ENCODE measurements at regions not wholly inside any gene's neighbourhood (a gene's known extent, or its start where the extent isn't known, plus 50 kb on each side); places are given as distances from the start of the nearest gene placed in this dataset.
"Not testable (repeated sequence)": the region's sequence is repeated elsewhere in the genome, so short reads cannot be mapped to it uniquely, and the experiment has no call there.

DNA sequence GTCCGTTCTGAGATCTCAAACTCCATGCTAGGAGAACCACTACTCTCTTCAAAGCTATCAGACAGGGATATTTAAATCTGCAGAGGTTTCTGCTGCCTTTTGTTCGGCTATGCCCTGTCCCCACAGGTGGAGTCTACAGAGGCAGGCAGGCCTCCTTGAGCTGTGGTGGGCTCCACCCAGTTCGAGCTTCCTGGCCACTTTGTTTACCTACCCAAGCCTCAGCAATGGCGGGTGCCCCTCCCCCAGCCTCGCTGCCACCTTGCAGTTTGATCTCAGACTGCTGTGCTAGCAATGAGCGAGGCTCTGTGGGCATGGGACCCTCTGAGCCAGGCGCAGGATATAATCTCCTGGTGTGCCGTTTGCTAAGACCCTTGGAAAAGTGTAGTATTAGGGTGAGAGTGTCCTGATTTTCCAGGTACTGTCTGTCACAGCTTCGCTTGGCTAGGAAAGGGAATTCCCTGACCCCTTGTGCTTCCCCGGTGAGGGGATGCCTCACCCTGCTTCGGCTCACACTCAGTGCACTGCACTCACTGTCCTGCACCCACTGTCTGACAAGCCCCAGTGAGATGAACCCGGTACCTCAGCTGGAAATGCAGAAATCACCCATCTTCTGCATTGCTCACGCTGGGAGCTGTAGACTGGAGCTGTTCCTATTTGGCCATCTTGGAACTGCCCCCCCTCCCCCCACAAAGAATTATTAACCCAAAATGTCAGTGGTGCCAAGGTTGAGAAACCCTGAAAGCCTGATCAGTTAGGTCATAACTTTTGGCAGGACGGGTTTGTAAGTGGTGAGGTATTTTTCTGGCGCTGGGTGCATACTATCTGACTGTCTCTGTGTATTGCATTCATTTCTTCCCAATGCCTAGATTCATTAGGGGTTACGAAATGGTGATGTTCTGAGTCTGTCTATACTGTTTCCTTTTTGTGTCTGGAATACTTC is 181.4 kb downstream of the TEX29 start:
- DNase-seq = not testable (repeated sequence)

DNA sequence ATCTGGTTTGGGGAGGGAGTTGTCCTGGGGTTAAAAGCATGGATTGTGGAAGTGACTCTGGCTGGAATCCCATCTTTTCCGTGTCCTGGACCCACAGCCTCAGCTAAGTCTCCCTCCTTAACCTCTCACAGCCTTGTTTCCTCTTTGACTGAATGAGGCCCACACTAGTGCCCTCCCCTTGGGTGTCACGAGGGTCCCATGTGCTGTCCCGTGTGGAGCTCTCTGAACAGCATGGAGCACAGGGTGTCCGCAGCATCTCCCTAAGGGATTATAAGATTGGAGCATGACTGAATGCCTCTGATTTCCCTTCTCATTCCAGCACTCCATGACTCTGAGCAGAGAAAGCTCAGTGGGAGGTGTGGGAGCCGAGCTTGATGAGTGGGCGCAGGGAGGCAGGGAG is 182.5 kb downstream of the TEX29 start:
- DNase-seq = no peak

DNA sequence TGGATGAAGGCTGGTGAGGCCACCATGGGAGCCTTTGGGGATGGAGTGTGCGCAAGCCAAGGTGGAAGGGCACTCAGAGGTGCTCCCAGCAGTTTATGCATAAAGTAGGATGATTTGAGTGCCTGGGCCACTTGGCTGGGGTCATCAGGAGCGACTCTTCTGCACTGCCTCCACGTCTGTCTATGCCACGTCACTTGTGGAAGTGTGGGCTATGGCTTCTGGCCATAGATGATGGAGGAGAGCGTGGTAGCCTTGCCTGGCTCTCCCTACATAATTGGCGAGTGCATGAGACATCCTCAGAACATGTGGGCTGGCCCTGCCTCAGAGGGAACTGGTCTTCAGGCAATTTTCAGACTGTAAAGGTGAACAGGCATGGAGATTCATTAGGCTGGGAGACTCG is 182.9 kb downstream of the TEX29 start:
- DNase-seq = no peak

DNA sequence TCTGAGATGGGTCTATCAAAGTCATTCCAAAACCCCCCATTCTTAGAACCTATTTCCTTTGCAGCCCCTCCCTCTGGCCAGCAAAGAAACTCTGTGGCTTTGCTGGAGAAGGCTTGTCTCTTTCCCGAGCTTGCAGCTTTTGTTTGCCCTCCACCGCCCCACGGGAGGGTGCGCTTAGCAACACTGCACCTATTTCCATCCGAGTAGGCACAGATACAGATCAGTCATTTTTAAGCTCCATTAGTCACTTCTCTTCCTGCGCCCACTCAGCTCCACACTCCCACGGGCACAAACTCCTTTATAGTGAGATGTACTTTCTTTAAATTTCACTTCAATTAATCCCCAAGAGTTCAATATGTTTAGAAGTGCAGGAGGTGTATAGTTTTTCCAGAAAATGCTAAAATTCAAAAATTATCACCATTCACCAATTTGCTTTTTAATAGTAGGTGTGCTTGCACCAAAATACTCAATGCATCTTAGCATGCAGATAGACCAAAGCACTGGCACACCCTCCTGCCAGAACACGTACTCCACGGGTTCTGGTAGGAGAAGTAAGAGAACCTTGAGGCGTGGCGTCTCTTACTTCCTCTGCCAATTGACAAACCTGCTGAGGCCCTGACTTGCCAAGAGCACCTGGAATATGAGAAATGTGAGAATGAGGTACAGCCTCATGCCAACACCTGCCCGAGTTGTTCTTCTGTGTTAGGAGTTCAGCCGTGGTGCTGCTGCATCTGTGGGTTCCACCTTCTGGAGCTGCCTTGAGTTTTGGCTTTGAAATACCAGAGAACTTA is 183.7 kb downstream of the TEX29 start:
- no peak for DNase-seq

DNA sequence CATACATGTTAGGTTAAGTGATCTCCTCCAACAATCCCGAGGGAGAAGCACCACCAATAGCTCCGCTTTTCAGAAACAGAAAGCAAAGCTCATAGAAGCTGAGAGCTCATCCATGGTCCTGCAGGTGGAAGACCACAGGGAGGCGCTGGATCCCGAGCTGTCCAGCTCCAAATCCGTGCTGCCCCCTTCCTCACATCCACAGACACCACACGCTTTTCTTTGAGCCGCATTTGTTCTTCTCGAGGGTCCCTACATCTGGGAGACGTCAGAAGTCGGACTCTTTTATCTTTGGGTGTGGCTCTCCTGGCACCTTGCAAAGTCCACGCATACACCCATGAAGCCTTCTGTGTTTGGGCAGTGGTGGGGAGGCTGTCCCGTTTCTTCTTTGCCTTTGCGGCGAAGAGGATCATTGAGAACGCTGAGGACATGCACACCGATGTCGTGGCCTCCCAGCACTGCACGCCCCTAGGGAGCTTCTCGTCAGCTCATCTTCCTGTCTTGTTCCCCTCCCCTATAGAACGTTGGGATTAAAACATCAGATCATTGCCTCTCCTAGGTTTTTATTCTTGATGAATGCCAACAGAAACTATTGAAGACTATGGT is 184.8 kb downstream of the TEX29 start:
- no peak for DNase-seq

DNA sequence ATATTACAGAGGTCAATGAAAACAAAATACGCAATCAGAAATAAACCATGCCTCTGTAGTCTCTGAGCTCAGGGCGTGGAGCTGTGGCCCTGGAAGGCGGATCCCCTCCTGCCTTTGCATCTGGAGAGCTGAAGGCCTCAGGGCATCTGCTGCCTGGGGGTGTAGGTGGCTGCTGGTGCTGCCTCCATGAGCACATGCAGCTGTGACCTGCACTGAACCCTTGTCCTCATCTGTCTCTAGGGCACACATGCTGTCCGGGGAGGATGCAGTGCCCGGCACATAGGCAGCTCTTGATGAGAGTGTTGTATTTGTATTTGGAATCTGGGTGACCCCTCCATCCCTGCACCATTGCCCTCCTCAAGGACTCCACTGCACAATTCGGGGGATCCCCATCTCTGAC is 185.7 kb downstream of the TEX29 start:
- no peak for DNase-seq

DNA sequence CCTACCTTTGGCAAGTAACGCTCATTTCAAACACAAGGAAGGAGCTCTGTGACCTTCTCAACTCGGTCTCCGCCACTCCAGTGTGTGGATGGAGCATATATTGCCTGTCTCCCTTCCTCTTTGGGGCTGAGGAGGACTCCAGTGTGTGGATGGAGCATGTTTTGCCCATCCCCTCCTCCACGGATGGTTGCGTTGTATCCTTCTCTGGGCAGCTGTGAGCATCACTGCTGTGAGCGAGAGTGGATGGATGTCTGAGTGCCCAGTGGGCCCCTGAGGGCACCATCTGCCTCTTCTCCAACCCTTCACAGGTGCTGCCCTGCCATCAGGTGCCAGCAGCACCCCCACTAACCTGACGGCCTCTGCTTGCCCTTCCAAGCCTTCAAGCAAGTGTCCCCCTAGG is 186.2 kb downstream of the TEX29 start:
- DNase-seq = no peak

DNA sequence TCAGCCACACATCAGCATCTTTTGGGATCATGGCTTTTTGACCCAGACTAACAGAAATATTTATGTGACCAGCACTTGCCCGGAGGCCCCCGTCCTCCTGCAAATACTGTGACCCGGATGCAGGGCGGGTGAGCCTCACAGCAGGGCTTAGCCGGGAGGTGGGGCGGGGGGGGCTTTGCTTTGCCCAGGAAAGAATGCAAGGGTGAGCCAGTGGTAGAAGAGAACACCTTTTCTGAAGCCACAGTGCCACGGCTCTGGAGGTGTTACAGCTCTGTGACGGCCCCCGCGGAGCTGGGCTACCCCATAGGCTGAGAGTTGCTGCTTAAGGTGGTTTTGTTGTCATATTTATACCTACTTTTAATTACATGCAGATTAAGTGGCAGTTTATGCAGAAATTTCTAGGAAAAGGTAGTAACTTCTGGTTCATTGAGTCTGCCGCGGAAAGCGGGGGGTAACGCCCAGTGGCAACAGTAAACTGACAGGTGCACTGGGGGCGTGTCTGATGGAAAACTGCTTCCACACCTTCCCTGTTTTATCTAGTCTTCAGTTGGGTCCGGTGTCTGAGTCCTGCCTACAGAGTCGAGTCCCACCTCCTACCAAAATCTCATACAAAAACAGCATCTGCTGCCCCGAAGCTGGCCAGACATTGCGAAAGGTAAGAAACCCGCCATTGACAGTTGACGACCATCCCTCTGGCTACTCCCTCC is 187.9 kb downstream of the TEX29 start:
- DNase-seq = no peak

DNA sequence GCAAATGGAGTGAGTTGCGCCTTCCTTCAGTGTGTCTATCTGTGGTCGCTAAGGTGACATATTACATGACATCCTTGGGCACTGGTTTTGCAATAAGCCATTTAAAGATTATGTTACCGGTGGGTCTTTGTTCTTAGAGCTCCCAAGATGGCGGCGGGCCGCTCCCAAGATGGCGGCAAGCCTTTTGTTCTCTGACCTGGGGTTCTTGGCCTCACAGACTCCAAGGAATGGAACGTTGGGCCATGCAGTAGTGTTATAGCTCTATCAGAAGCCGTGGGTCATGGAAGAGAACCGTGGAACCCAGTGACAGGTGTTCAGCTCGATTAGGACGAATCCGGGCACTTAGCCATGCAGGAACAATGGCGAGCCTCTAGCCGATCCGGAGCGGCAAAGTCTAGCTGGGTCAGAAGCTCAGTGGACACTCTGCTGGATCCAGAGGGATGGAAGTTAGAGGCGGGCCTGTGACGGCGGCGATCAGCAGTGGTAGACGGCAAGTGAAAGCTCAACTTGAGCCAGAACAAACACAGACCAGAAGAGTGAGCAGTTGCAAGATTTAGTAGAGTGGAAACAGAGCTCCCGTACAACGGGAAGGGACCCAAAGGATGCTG is 188.6 kb downstream of the TEX29 start:
- no peak for DNase-seq

DNA sequence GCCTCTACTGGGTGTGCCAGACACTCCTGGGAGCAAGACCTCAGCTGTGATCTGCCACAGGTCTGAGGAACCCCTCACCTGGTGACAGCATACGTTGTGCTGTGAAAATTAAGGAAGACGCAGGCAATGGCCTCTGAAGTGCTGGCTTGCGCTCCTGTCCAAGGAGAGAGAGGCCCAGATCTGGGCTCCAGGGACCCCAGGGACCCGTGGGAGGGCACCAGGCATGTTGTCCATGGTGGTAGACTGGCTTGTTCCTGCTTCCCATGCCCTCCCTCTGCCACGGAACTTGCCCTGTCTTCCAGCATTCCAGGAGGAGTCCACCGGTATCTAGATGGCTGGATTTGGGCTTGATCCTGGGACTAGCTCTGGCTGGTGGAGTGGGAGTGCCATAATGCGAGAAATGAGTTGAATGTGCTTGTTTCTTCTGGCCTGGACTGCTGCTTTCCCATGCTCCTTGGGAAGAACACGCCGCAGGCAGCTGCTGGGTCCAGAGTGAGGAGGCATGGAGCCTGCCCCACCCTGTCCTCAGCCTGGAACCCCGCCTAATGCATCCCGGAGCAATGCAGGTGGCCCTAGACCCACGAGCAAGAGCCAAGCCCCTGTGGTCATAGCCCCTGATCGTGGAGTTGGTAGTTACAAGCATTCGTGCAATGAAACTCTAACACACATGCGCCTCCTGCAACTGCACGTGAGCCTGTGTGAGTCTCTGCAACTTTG is 190.2 kb downstream of the TEX29 start:
- DNase-seq = no peak

DNA sequence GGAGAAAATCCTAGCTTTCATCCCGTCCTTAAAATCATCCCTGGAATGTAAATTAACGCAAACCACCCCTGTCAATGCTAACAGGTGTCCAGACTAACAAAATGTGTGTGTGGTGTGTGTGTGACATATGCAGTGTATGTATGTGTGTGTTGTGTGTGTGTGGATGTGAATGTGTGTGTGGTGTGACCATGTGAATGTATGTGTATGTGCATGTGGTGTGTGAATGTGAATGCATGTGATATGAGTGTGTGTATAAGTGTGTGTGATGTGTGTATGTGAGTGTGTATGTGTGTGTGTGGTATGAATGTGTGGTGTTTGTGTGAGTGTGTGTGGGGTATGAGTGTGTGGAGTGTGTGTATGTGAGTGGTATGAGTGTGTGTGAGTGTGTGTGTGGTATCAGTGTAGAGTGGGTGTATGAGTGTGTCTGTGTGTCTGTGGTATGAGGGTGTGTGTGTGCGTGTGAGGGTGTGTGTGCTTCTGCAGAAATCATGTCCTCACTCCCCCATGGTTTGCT is 190.8 kb downstream of the TEX29 start:
- no peak for DNase-seq

DNA sequence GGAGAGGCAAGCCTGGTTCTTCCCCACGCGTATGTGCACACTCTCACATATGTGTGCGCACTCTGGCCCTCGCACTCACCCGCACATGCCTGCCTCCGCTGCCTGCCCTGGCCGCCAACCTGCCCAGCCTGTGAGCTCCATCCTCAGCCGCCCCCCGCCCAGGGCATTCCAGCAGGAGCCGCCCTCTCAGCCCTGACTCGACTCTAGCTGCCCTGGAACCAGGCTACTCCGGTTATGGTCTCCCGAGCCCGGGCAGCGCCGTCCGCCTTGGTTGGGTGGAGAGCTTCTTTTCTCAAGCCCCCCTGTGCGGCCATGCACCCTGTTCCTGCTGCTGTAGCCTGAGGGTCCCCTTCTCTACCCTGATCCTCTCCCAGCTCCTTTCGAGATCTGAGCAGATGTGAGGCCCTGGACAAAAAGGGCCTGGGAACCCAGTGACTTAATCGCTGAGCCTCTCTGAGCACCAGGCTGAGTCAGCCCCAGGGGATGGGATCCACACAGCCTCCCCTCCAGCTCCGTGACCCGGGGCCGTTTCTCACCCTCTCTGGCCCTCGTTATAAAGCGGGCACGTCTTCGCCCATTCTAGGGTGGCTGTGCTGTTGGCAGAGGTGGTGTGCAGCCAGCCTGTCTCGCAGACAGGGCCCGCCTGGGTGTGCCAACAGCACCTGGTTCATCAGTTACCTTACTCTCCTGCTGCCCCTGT is 191.5 kb downstream of the TEX29 start:
- DNase-seq = no peak

DNA sequence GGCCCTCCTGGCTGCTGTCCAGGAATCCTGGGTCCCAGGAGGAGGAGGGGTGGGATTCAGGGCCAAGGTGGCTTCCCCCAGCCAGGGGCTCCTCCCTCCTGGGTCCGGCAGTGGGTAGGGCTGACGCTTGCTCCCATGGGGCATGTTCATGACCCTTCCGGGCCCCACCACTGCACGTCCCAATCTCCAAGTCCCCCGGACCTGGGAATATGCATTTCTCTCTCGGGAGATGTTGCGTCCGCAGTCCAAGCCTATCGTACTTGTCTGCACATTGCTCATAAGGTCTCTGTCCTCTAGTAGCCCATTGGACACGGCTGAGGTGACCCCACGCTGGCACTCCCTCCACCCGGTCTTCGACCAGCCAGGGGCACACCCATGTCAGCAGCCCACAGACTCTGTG is 192.3 kb downstream of the TEX29 start:
- no peak for DNase-seq

DNA sequence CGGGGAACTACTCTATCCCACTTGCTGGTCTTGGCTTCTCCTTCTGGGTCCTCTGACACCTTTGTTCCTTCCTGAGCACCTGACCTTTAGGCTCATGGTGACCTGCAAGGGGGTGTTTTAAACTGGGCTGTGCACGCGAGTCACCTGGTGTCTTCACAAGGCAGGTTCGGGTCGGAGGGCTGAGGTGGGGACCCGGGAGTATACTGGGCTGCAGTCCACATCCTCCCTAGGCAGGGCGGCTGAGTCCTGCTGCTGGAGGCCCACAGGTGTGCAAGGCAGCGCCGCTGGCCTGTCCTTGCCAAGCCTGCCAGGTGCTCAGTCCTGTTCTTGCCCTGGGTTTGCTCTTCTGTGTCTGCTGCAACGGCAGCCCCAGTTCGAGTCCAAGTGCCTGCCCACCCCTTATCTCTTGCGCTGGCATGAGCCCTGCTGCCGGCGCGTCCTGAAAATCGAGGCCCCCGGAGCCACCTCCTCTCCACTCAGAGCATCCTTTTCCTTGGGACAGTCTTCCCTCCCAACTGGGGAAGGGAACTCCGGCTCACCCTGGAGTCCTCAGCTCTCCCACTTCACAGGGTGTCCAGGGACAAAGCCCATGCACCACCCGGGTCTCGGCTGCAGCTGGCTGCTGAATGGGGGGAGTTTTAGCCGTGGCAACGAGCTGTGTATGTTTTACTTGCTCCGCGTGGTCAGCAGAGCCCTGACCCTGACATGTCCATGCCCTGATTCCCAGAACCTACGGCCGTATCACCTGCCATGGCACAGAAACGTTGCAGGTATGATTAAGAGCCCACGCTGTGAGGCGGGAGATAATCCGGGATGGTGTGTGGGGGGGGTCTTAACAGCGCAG is 193.5 kb downstream of the TEX29 start:
- DNase-seq = no peak

DNA sequence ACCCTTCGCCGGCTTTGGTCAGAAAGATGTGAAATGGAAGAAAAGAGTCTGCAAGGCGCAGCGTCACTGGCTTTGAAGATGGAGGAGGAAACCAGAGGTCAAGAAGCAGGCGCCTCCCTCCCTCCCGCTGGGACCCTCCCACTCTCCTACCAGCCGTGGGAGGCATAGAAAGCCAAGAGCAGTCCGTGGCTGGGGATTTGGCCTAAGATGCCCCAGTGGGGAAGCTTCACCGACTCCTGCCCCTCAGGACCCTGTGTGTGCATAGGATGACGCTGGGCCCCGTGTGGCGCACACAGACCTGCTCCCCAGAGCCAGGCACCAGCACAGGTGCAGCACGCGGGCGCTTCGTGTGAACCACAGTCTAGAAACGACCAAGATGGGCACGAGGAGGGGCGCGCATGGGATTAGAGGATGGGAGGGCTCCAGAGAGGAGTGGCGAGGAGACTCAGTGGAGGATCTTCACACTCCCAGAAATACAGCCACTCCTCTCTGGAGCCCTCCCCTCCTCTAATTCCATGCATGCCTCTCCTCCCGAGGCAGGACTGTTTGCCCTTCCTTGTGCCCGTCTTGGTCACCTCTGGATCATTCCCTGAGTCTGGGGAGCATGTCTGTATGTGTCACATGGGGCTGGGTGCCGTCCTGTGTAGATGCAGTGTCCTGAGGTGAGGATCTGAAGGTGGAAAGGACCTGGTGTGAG is 194.3 kb downstream of the TEX29 start:
- no peak for DNase-seq

DNA sequence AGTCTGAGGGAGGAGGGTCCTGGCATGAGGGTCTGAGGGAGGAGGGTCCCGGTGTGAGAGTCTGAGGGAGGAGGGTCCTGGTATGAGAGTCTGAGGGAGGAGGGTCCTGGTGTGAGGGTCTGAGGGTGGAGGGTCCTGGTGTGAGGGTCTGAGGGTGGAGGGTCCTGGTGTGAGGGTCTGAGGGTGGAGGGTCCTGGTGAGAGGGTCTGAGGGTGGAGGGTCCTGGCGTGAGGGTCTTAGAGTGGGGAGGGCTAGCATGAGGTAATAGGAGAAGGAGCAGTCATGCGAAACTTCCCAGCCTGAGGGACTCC is 194.8 kb downstream of the TEX29 start:
- no peak for DNase-seq

DNA sequence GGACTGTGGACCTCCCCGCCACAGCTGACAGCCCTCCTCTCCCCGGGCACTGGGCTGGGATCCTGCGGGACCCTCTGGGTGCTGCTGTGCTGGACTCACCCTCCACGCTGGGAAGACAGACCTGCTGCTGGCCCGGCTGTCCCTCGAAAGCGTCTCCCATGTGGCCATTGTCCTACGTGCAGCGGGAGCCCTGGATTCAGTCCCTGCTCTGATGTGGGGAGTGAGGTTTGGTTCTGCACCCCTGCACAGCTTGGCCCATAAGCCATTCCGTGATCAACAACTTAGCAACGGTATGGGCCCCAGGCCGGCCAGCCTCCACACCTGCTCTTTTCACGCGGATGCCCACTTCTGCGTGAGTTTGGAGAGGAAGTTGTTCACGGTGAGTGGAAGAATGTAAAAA is 195.2 kb downstream of the TEX29 start:
- DNase-seq = no peak

DNA sequence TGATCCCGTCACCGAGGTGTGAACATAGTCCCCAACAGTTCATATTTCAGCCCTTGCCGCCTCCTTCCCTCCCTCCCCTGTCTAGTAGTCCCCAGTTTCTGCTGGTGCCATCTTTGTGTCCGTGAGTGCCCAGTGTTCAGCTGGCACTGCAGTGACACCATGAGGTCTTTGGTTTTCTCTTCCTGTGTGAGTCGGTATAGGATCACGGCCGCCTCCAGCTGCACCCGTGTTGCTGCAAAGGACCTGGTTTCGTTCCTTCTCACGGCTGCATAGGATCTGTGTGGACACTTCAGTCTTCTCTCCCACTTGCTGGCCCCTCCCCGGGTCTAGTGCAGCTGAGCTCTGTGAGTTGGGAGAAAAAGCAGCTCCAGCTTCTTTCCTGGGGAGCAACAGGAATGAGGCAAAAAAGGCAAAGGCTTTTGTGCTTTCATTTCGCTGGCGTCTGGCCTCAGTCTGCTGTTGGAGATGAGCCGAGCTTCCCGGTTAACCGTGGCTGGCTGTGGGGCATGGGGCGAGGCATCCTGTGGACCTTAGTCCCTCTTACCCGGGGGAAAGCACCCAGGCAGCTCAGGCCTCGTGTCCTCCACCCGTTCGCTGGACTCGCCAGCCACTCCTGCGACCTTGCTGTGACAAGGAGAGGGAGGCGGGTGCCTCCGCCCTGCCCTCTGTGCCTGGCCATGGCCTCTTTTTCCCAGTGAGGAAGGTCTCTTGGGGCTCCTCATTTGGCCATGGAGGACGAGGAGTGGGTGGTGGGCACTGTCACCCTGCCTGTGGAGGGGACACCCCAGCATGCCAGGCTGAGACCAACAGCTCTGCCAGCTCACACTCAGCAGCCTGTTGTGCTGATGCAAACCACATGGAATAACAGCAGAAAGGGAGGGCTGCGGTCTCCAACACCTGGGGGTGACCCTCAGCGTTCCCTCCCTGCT is 196.5 kb downstream of the TEX29 start:
- no peak for DNase-seq
